ENCODE measurements at regions not wholly inside any gene's neighbourhood (a gene's known extent, or its start where the extent isn't known, plus 50 kb on each side); places are given as distances from the start of the nearest gene placed in this dataset.
A peak's percentile ranks its signal among the peaks of the same experiment; 100 is the strongest.

DNA sequence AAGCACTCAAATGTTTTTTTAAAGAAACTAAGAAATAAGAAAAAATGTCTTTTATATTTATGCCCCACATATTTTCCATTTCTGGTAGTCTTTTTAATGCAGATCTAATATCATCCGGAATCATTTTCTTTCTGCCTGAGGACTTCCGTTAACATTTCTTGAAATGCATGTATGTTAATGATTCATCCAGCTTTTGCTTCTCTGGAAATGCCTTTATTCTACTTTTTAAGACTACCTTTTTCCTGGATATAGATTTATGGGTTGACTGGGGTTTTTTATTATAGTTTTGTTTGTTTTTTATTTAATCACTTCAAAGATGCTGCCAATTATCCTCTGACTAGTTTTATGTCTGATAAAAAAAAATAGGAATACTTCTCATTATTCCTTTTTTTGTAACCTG, 57.1 kb upstream of the LDLRAD3 start:
- peak overlapping the region; percentile 26; the same call in 1 of the 2 replicates for H3K27ac ChIP-seq
- no peak for TF ChIP-seq CTCF (conservative IDR thresholded peaks at IDR 0.05)

DNA sequence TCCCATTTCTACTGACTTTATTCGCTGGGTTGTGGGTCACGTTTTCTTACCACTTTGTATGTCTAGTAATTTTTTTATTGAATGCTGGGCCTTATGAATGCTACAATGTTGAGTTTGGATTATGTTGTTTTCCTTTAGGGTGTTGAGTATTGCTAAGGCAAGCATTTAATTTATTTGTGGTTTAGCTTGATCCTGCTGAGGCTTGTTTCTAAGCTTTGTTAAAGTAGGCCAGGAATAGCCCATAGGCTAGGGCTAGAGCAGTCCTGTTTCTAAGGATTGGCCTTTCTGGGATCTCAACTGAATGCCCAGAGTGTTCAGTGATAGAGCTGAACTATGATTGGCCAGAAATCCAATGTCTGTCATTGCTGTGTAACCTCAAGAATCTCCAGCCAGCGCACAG, 56.1 kb upstream of the LDLRAD3 start:
- TF ChIP-seq CTCF (conservative IDR thresholded peaks at IDR 0.05), result no peak
- peak overlapping the region; percentile 26; the same call in 1 of the 2 replicates for H3K27ac ChIP-seq

DNA sequence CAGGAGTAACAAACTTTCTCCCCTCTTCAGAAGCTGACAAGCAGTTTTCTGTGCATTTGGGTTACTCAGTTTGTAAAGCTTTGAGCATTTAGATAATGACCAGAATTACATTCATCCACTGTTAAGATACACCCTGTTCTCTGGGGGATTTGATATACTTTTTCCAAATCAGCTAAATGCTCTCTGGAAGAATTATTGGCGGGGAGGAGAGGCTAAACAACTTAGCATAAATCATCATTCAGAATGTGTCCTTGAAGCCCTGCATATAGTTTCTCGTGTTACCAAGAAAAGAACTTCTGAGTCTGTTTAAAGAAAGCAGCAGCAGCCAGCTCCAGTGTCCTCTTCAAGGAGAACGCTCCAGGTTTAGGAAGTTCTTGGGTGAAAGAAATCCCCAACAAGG, 54.9 kb upstream of the LDLRAD3 start:
- no peak for TF ChIP-seq CTCF (conservative IDR thresholded peaks at IDR 0.05)

DNA sequence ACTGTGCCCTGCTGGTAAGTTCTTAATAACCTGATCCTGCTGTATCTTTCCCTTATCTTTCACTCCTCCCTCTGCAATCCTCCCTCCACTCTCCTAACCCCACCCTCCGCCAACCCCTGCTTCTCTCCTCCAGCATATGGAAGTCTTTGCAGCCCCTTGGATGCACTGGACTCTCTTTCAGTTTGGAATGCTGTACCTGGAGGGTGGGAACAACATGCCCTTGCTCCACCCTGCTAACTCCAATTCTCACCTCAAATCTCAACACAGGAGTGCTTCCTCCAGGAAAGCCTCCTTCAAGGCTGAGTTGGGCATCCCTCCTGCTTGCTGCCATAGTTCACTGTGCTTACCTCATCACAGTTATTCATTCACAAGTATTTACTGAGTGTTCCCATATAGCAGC, 52.8 kb upstream of the LDLRAD3 start:
- no peak overlapping the region for H3K27ac ChIP-seq
- no peak for TF ChIP-seq CTCF (conservative IDR thresholded peaks at IDR 0.05)

More for the DNA sequence above, 54.9 kb upstream of the LDLRAD3 start:
- H3K27ac ChIP-seq, result no peak overlapping the region; the same call in 1 of the 2 replicates

- TF ChIP-seq CTCF (conservative IDR thresholded peaks at IDR 0.05), result no peak
These were observed 51.7 kb upstream of the LDLRAD3 start for GRCh38 chr11:35892166-35892565.

GRCh38 chr11:35893796-35894475, 49.9 kb upstream of the LDLRAD3 start:
- TF ChIP-seq CTCF (conservative IDR thresholded peaks at IDR 0.05), result no peak
- no peak overlapping the region for H3K27ac ChIP-seq

More at GRCh38 chr11:35892166-35892565, 51.7 kb upstream of the LDLRAD3 start:
- H3K27ac ChIP-seq, result no peak overlapping the region
